Ovary (tissue), 3 donors: ENCODE measurements at regions not wholly inside any gene's neighbourhood (a gene's known extent, or its start where the extent isn't known, plus 50 kb on each side); places are given as distances from the start of the nearest gene placed in this dataset.

ENCODE experiments used
- EP300 ChIP-seq: sonication (generic); formaldehyde crosslinking; IDR thresholded peaks from one replicate; pipeline ENCODE4 v1.6.1; 2017; ENCODE audit warnings: antibody characterized with exemption
- TF ChIP-seq, protein P1 (sequence below), 3 donors: fragments of 450-650 bp in 2 of 3; fragments of 200-600 bp in 1 of 3; IDR thresholded peaks; one replicate each; pipeline versions ENCODE4 v1.5.1 to v1.8.0; 2016 to 2022; ENCODE audit warnings: antibody characterized with exemption in 3 of 3, mild to moderate bottlenecking in 1 of 3
- donor health status: DM: no; HTN: no; CAD: no.

DNA sequence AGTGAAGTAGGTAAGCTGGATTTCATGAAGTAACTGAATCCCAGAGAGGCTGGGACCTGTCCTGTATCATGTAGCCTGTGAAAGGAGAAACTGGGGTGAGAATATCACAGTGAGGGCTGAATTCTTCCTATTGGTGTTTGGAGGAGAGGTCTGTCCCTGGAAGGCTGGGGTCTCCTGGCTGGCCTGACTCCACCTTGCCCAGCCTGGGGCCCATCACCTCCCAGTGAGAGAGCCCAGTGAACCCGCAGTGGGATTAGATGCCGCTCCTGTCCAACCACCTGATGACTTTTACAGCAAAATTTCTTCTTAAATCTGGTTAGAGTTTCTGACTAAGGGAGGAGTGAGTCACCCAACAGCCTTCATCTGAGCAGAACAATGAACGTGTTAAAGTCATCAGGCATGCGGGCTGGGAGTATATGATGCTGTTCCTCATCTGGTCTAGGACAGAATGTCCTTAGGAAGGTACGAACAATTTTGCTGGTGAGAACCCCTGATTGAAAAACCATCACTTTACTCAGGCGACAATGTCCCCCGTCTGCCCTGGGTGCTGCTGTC, 152.9 kb downstream of the LPIN1 start:
- TF ChIP-seq, protein P1, sequence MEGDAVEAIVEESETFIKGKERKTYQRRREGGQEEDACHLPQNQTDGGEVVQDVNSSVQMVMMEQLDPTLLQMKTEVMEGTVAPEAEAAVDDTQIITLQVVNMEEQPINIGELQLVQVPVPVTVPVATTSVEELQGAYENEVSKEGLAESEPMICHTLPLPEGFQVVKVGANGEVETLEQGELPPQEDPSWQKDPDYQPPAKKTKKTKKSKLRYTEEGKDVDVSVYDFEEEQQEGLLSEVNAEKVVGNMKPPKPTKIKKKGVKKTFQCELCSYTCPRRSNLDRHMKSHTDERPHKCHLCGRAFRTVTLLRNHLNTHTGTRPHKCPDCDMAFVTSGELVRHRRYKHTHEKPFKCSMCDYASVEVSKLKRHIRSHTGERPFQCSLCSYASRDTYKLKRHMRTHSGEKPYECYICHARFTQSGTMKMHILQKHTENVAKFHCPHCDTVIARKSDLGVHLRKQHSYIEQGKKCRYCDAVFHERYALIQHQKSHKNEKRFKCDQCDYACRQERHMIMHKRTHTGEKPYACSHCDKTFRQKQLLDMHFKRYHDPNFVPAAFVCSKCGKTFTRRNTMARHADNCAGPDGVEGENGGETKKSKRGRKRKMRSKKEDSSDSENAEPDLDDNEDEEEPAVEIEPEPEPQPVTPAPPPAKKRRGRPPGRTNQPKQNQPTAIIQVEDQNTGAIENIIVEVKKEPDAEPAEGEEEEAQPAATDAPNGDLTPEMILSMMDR (IDR thresholded peaks at IDR 0.05): no peak
- TF ChIP-seq EP300: no peak
